ELF-1 (cell line): ENCODE measurements at regions not wholly inside any gene's neighbourhood (a gene's known extent, or its start where the extent isn't known, plus 50 kb on each side); places are given as distances from the start of the nearest gene placed in this dataset.
"Not testable (repeated sequence)": the region's sequence is repeated elsewhere in the genome, so short reads cannot be mapped to it uniquely, and the experiment has no call there.

ENCODE experiments used
- DNase-seq: peaks from one replicate; pipeline ENCODE4 v3.0.0-alpha.2; 2016; ENCODE audit warnings: low read depth, low spot score

DNA sequence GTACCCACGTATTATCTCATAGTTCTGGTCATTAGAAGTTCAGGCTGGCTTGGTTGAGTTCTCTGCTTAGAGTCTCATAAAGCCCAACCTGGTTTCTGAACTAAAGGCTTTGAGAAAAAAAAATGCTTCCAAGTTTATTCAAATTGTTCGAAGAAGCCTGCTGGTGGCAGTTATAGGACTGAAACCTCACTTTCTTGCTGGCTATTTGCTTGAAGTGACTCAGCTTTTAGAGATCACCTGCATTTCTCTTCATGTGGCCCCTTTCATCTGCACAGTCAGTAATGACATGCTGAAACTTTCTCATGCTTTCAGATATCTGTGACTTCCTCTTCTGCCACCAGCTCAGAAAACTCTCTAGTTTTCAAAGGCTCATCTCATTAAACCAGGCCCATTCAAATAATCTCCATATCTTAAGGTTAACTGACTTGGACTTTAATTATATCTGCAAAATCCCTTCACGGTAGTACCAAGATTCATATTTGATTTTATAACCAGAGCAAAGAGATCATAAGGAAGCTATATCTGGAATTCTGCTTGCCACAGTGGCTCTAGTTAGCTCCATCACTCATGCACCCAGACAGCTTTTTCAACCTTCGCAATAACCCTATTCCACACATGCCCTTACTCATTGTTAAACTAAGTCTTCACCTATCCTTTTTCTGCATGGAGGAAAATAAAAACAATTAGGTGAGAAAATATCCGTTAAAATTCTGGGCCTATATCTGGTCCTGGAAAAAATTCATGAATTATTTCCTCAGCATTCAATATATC is 433.8 kb upstream of the CBLB start:
- DNase-seq = no peak

DNA sequence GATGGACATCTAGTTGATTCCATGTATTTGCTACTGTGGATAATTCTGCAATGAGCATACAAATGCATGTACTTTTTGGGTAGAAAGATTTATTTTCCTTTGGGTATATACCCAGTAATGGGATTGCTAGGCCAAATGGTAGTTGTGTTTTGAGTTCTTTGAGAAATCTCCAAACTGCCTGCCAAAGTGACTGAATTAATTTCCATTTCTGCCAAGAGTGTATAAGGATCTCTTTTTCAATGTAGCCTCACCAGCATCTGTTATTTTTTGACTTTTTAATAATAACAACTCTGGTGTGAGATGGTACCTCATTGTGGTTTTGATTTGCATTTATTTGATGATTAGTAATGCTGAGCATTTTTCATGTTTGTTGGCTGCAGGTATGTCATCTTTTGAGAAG is 435.0 kb upstream of the CBLB start:
- DNase-seq = no peak

DNA sequence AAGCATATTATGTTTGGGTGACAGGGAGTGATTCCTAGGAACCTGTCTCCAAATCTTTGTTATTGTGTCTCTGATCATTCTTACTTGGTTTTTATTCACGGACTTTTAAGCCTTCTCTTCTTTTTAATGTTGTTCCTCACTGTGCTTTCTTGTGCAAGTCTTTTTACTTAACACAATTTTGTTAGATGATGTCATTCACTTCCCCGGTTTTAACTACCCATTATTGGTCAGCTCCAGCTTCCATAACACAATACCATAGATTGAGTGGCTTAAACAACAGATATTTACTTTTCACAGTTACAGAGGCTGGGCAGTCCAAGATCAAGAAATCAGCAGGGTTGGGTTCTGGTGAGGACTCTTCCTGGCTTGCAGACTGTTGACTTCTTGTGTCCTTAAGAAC is 436.3 kb upstream of the CBLB start:
- DNase-seq = no peak

DNA sequence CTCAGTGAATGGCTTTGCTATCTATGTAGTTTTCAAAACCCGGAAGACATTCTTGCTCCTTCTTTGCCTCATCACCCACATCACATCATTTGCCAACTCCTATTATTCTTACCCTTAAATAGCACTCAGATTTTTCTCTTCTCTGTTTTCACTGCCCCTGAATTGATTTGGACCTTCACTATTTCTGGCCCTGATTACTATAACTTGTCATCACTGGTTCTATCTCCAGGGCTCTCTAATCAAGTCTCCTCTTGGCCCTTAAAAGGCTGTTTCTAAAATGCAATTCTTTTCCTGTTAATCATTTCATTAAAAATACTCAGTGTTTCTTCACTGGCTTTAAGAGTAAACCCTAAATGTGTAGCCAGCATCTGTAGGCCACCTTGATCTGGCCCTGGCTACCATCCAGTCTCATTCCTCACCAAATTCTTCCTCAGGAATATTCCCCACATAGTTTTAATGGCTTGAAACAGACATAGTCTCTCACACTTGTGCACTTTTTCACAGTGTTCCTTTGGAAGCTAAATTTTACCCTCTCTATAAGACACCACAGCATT is 437.1 kb upstream of the CBLB start:
- DNase-seq = no peak

DNA sequence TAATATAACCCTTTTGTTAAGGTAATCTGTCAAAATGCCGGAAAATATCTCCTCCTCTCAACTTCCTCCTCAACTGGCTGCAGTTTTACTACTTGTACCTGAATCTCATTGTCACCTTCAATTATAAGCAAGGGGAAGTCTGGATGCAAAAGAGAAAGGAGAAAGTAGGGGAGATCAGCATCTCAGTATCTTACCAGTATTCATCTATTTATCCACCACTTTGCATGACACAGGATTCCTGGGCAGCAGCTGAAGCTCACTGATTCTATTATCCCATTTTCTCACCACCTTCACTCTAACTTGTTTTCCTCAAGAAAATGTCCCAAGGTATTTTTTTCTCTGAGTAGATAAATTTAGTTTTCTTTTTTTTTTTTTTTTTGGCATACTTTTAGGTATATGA is 440.5 kb upstream of the CBLB start:
- no peak for DNase-seq

- not testable (repeated sequence) for DNase-seq
These were observed 441.0 kb upstream of the CBLB start for GRCh38 chr3:106309798-106310197.

DNA sequence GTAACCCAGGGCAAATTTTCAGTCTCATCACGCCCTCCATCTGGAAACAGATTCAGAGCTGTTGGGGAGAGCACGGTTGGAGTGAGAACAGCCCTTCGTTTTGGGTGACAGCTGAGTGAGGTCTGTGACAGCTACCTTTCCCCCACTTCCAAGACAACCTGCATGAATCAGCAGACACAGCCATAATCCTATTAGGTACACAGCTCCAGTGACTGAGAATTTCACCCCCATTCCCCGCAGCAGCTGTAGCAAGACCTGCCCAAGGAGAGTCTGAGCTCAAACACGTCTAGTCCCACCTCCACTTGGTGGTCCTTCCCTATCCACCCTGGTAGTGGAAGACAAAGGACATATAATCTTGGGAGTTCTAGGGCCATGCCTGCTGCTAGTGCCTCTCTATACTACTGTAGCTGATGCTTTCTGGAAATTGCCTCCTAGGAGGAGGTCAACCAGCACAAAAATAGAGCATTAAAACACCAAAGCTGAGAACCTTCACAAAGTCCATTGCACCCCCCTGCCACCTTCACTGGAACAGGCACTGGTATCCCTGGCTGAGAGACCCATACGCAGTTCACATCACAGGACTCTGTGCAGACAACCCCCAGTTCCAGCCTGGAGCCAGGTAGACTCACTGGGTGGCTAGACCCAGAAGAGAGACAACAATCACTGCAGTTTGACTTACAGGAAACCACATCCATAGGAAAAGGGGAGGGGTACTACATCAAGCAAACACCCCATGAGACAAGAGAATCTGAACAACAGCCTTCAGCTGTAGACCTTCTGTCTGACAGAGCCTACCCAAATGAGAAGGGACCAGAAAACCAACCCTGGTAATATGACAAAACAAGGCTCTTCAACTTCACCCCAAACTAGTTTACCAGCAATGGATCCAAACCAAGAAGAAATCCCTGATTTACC is 448.6 kb upstream of the CBLB start:
- no peak for DNase-seq

- DNase-seq = not testable (repeated sequence)
These were observed 452.6 kb upstream of the CBLB start for GRCh38 chr3:106321438-106321837.

DNA sequence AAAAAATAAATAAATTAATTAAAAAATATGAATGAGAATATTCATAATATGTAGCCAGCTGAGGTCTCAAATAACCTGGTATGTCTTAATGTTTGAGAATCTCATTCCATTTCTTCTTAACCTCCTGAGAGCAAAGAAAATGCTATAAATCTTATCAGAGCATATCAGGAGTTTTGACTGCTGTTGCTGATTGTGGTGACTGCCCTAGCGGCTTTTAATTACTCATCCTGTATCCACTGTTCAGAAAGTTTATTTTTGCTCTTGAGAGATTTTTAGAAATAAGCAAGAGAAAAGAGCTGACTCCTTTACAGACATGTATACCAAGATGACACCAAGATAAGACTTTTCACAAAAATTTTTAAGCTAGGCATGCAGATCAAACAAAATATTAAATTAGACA is 454.8 kb upstream of the CBLB start:
- DNase-seq = no peak

- no peak for DNase-seq
These were observed 458.3 kb upstream of the CBLB start for GRCh38 chr3:106326941-106327695.

GRCh38 chr3:106327696-106328025 is 458.8 kb upstream of the CBLB start:
- DNase-seq = no peak

GRCh38 chr3:106328224-106328623 is 459.4 kb upstream of the CBLB start:
- DNase-seq = no peak

GRCh38 chr3:106329521-106329920 is 460.7 kb upstream of the CBLB start:
- DNase-seq = no peak

- DNase-seq = no peak
These were observed 462.8 kb upstream of the CBLB start for GRCh38 chr3:106331636-106332035.

DNA sequence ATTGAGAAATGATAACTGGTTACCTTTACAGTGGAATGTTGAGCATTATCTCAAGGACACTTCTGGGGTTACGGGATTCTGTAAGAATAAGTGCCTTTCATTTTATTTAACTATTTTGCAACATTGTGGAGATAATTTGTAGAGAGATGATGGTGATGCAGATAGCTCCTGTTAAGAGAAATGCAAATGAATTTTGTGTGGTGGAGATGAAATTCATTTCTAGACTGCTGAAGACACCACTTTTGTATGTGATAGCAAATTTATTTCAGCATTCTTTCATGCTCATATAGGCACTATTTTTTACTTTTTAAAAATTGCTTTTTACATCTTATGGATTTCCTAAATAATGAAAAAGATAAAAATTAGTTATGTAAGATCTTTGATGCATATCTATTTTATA is 463.3 kb upstream of the CBLB start:
- DNase-seq = no peak

GRCh38 chr3:106332884-106333283 is 464.1 kb upstream of the CBLB start:
- no peak for DNase-seq

DNA sequence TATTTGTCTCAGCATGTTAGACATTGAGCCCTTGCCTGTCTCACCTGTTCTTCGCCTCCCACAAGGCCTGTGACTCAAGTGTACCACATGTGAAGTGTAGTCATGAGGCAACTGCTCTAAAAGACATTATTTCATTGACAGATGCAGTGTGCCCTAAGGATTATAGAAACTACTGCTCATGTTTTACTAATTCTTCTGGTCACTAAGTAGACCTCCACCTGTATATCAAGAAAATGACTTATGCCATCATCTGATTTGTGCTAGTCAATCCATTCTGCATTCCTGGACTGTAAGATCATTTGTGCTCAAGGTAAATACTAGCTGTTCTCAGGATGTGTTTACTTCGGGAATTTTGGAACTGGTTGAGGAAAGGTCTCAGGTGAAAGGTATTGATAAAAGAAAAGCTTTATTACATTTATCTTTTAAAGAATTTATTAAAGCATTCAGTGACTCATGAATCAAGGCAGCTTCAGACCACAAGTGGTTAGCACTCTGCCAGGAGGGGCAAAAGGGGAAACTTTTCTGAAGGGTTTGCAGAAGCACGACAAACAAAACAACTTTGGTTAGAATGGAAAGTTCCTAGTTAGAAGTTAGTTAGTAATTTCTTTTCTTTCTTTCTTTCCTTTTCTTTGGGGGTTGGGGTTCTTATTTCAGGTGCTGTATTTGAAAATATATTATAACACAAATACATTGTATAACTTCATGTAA is 465.3 kb upstream of the CBLB start:
- no peak for DNase-seq

DNA sequence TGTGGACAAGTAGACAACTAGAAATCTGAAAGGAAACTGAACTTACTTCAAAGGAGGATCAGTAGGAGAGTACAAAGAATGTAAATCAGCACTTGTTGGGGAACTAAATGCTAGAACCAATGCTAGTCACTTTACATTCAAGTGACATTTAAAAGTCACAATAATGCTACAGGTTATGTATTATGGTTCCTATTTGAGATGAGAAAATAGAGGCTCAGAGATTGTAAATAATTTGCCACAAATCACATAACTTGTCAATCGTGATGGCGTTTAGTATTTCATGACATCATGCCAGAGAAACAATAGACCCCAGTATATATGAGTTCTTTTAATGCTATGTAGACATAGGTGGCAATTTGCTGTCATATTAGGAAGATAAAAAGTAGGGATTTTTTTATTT is 467.8 kb upstream of the CBLB start:
- no peak for DNase-seq

GRCh38 chr3:106337116-106337515 is 468.3 kb upstream of the CBLB start:
- no peak for DNase-seq

DNA sequence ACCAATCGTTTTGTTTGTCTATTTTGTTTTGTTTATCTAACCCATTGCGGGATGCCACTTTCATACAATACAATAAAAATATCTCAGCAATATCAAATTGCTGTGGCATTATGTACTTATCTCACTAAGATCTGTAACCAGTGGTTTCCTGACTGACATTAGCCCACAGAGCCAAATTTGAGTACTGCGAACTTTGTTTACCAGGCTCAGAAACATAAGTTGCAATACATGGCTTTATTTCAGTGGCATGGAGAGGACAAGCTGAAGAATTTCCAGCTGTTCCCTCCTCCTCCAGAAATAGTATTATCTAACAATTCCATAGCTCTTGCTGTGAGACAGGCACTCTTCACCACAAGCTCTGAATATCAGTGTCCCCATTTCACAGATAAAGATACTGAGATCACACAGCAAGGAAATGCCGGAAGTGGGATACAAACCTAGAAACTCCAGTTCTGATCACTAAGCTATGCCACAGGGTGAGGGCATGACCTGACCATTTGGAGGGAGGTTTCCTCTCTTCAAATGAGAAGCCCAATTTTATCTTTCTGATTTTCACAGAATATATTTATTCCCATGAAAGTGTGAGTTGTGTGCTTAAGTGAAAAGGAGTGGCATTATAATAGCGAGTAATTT is 469.9 kb upstream of the CBLB start:
- DNase-seq = no peak

GRCh38 chr3:106339551-106339950 is 470.7 kb upstream of the CBLB start:
- no peak for DNase-seq
